WTC11 (cell line): ENCODE measurements at regions not wholly inside any gene's neighbourhood (a gene's known extent, or its start where the extent isn't known, plus 50 kb on each side); places are given as distances from the start of the nearest gene placed in this dataset.

ENCODE experiments used
- AFF4 ChIP-seq: sonication (generic); formaldehyde crosslinking; IDR thresholded peaks from 2 replicates; pipeline ENCODE4 v1.8.1; 2023; ENCODE audit warnings: mild to moderate bottlenecking, missing genetic modification reagents, borderline replicate concordance
- ATF3 ChIP-seq: sonication (generic); formaldehyde crosslinking; conservative IDR thresholded peaks from 2 replicates; pipeline ENCODE4 v1.8.1; 2022; ENCODE audit warnings: mild to moderate bottlenecking, missing genetic modification reagents
- CDX4 ChIP-seq: fragments of 250-450 bp; sonication (Bioruptor Pico); IDR thresholded peaks from 2 replicates; pipeline ENCODE4 v1.9.0; 2021; ENCODE audit warnings: moderate library complexity, mild to moderate bottlenecking, inconsistent platforms, borderline replicate concordance
- CREB1 ChIP-seq: sonication (generic); formaldehyde crosslinking; IDR thresholded peaks from 2 replicates; pipeline ENCODE4 v1.8.0; 2023; ENCODE audit warnings: mild to moderate bottlenecking, missing genetic modification reagents
- CREM ChIP-seq: sonication (generic); formaldehyde crosslinking; IDR thresholded peaks from 2 replicates; pipeline ENCODE4 v1.8.1; 2022; ENCODE audit warnings: mild to moderate bottlenecking, missing genetic modification reagents, moderate library complexity
- CTCF ChIP-seq: fragments of 200-600 bp; IDR thresholded peaks from 2 replicates; pipeline ENCODE4 v1.8.0; 2022; ENCODE audit warnings: antibody characterized with exemption
- E2F1 ChIP-seq: sonication (generic); formaldehyde crosslinking; IDR thresholded peaks from 2 replicates; pipeline ENCODE4 v1.8.0; 2022; ENCODE audit warnings: mild to moderate bottlenecking, missing genetic modification reagents
- GRHL2 ChIP-seq: fragments of 250-450 bp; sonication (Bioruptor Pico); IDR thresholded peaks from 2 replicates; pipeline ENCODE4 v1.8.0; 2022; ENCODE audit warnings: mild to moderate bottlenecking, moderate library complexity; ENCODE audit not compliant: insufficient replicate concordance, severe bottlenecking
- RORB ChIP-seq: fragments of 250-450 bp; sonication (Bioruptor Pico); IDR thresholded peaks from 2 replicates; pipeline ENCODE4 v1.9.0; 2021; ENCODE audit warnings: mild to moderate bottlenecking
- TEAD4 ChIP-seq: sonication (generic); formaldehyde crosslinking; IDR thresholded peaks from 2 replicates; pipeline ENCODE4 v1.8.0; 2022; ENCODE audit warnings: mild to moderate bottlenecking, missing genetic modification reagents
- ZBTB21 ChIP-seq: sonication (generic); formaldehyde crosslinking; IDR thresholded peaks from 2 replicates; pipeline ENCODE4 v1.8.1; 2023; ENCODE audit warnings: mild to moderate bottlenecking, missing genetic modification reagents, borderline replicate concordance
- ZNF138 ChIP-seq: sonication (generic); formaldehyde crosslinking; conservative IDR thresholded peaks from 2 replicates; pipeline ENCODE4 v1.8.1; 2022; ENCODE audit warnings: mild to moderate bottlenecking, moderate library complexity, missing genetic modification reagents
- ZNF317 ChIP-seq: sonication (generic); formaldehyde crosslinking; IDR thresholded peaks from 2 replicates; pipeline ENCODE4 v1.8.1; 2023; ENCODE audit warnings: low read depth, mild to moderate bottlenecking, moderate library complexity, missing genetic modification reagents, borderline replicate concordance

GRCh38 chr10:110413049-110413783 lies 84.5 kb upstream of the DUSP5 start:
- no peak for TF ChIP-seq CTCF
- no peak for TF ChIP-seq ZBTB21 (CRISPR knock-in tag)
- no peak for TF ChIP-seq RORB (CRISPR knock-in tag)
- TF ChIP-seq GRHL2 (CRISPR knock-in tag): no peak
- TF ChIP-seq ZNF138 (CRISPR knock-in tag): no peak
- no peak for TF ChIP-seq TEAD4 (CRISPR knock-in tag)
- no peak for TF ChIP-seq ZNF317
- no peak for TF ChIP-seq ATF3 (CRISPR knock-in tag)
- TF ChIP-seq AFF4: no peak
- no peak for TF ChIP-seq E2F1 (CRISPR knock-in tag)
- TF ChIP-seq CREM (CRISPR knock-in tag): no peak
- no peak for TF ChIP-seq CDX4 (CRISPR knock-in tag)
- no peak for TF ChIP-seq CREB1
